LNCAP (cell line): ENCODE measurements at regions not wholly inside any gene's neighbourhood (a gene's known extent, or its start where the extent isn't known, plus 50 kb on each side); places are given as distances from the start of the nearest gene placed in this dataset.

Experiments used
- TF ChIP-seq, protein P1 (sequence below): fragments of 450-650 bp; IDR thresholded peaks from 2 replicates; pipeline ENCODE4 v1.5.1; 2017; ENCODE audit warnings: mild to moderate bottlenecking

DNA sequence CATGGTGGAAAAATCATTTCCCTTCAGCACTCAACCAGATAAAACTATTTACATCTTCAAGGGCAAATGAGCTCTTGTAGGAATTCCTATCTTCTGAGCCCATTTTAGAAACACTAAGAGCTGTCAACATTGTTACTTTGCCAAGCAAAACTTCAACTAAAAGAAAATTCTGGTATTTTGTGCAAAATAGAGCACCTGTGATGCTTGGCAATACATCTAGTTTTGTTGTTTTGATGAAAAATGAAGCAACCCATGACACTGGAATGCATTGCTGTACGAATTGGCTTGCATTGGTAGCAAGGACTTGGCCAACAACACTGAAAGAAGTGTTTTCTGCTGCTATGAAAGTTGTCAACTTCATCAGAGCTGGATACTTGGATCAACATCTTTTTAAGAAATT is 194.4 kb downstream of the COX18 start:
- TF ChIP-seq, protein P1, sequence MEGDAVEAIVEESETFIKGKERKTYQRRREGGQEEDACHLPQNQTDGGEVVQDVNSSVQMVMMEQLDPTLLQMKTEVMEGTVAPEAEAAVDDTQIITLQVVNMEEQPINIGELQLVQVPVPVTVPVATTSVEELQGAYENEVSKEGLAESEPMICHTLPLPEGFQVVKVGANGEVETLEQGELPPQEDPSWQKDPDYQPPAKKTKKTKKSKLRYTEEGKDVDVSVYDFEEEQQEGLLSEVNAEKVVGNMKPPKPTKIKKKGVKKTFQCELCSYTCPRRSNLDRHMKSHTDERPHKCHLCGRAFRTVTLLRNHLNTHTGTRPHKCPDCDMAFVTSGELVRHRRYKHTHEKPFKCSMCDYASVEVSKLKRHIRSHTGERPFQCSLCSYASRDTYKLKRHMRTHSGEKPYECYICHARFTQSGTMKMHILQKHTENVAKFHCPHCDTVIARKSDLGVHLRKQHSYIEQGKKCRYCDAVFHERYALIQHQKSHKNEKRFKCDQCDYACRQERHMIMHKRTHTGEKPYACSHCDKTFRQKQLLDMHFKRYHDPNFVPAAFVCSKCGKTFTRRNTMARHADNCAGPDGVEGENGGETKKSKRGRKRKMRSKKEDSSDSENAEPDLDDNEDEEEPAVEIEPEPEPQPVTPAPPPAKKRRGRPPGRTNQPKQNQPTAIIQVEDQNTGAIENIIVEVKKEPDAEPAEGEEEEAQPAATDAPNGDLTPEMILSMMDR = no peak

DNA sequence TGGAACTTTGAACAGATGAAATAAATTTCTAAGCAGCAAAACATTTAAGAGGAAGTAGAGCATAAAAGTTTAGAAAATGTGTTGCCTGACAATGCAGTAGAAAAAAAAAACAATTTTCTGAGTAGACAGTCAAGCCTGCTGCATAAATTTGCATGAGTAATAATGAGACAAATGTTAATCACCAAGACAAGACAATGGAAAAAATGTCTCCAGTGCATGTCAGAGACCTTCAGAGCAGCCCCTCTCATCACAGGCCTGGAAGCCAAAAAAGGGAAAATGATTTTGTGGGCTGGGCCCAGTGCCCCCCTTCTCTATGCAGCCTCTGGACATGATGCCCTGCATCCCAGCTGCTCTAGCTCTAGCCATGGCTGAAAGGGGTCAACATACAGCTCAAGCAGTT is 204.6 kb downstream of the COX18 start:
- TF ChIP-seq, protein P1 = no peak

DNA sequence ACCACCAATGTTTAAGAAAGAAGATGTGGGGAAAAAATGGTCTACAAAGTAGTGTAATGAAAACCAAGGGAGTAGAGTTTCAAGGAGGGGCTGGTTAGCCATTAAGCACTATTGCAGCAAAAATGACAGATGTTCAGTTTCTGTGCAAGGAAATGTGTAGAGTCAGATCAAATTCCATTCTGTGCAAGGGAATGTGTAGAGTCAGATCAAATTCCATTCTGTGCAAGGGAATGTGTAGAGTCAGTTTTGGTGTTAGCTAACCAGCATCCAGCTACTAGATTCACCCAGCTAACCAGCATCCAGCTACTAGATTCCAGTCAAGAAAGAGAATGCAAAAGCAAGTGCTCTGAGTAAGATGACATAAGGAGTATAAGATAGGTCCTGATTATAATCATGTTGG is 208.8 kb downstream of the COX18 start:
- TF ChIP-seq, protein P1 = no peak

DNA sequence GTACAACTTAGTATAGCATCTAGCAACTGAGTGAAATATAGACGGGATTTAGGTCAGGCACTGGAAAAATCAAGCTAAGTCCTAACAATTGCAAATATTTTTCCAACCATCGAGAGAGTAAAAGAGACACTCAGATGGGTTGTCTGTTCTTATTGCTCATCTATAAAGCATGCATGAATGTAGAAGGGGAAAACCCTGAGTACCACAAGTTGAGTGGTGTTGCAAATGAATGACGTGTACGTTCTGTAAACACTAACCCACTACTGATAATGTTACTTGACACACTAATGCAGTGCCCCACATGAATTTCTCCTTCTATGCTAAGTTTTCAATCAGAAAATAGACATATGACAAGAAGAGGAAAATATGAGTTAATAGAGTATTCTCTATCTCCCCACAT is 211.2 kb downstream of the COX18 start:
- TF ChIP-seq, protein P1 = no peak

DNA sequence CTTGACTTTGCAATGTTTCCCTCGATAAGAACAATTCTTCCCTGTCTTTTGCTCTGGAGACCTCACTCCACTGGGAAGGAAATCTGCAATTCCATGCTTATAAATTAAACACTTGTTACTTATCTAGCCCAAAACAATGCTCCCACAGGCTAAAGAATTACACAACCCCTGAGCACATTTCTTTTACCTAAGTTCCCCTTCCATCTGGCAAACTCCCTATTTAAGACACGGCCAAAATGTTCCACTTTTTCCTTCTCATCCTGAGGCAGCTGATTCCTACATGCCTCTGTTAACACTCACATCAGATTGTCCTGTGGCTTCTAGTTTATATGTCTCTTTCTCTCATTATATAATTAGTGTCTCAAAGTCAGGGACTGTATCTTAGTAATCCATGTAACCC is 211.7 kb downstream of the COX18 start:
- TF ChIP-seq, protein P1 = no peak

DNA sequence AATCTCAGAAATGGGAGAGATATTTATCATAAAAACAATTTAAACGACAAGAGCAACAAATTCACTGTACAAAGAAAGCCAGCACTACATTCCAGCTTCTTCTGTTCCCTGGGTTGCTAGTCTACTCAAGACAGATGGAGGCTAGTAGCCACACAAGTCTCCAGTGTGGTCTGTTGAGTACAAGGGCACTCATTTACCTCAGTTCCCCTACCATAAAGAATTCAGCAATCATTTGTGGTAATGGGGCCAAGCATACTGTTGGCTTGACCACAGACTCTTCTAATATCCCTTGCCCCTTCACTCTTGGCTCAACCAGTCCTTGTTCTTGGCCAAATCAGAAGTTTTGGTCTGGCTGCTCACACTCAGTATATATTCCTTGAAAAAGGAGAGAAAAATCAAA is 212.3 kb downstream of the COX18 start:
- TF ChIP-seq, protein P1 = no peak

DNA sequence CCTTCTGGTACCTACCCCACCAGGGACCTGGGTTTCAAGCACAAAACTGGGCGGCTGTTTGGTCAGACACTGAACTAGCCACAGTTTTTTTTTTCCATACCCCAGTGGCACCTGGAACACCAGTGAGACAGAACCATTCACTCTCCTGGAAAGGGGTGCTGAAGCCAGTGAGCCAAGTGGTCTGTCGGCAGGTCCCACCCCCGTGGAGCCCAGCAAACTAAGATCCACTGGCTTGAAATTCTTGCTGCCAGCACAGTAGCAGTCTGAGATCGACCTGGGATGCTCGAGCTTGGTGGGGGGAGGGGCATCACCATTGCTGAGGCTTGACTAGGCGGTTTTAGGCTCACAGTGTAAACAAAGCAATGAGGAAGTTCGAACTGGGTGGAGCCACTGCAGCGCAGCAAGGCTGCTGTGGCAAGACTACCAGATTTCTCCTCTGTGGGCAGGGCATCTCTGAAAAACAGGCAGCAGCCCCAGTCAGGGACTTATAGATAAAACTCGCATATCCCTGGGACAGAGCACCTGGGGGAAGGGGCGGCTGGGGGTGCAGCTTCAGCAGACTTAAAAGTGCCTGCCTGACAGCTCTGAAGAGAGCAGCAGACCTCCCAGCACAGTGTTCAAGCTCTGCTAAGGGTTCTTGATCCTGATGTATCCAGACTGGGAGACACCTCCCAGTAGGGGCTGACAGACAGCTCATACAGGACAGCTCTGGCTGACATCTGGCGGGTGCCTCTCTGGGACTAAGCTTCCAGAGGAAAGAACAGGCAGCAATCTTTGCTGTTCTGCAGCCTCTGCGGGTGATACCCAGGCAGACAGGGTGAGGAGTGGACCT is 223.0 kb downstream of the COX18 start:
- TF ChIP-seq, protein P1 = no peak
